ENCODE measurements at regions not wholly inside any gene's neighbourhood (a gene's known extent, or its start where the extent isn't known, plus 50 kb on each side); places are given as distances from the start of the nearest gene placed in this dataset.
"Not testable (repeated sequence)": the region's sequence is repeated elsewhere in the genome, so short reads cannot be mapped to it uniquely, and the experiment has no call there.

DNA sequence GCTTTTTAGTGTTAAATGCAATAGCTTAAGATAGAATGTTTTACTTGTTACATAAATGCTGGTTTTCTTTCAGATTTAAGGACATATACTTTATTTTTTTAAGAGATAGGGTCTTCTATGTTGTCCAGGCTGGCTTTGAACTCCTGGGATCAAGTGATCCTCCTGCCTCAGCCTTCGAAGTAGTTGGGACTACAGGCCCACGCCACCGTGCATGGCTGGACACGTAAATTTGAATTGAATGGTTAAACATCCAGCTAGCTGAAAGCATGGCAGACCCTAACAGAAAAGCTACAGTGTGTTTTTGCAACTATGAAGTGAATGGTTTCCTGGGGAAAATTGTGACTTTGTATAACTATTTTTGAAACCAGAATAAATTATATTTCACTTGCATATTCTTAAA lies 2888.6 kb downstream of the RPIA start:
- not testable (repeated sequence) for H3K4me1 ChIP-seq (ENCODE audit: control insufficient read depth in 1 of 2, insufficient read depth in 2 of 2, low read length in 2 of 2); H3K27me3 ChIP-seq (ENCODE audit: low read depth, low read length); H3K36me3 ChIP-seq (ENCODE audit: control insufficient read depth in 1 of 2, insufficient read depth in 2 of 2, low read length in 2 of 2); H3K27ac ChIP-seq (ENCODE audit: low read length); H3K9me3 ChIP-seq (ENCODE audit: control insufficient read depth in 1 of 2, low read length in 2 of 2); H3K4me3 ChIP-seq (ENCODE audit: low read depth in 1 of 2, low read length in 2 of 2)

DNA sequence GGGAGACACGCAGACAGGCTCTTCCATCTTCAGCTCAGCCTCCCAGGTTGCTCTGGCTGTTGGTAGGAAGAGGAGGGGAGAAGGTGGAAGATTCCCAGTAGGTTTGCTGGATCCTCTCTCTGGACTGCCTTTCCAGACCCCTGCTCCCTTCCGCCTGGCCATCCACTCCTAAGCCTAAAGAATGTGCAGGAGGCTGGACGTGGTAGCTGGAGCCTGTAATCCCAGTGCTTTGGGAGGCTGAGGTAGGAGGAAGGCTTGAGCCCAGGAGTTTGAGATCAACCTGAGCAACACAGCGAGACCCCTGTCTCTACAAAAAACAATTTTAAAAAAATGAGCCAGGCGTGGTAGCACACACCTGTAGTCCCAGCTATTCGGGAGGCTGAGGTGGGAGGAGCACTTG lies 2895.6 kb downstream of the RPIA start:
- not testable (repeated sequence) for H3K4me1 ChIP-seq (ENCODE audit: control insufficient read depth in 1 of 2, insufficient read depth in 2 of 2, low read length in 2 of 2); H3K36me3 ChIP-seq (ENCODE audit: control insufficient read depth in 1 of 2, insufficient read depth in 2 of 2, low read length in 2 of 2); H3K27ac ChIP-seq (ENCODE audit: low read length); H3K4me3 ChIP-seq (ENCODE audit: low read depth in 1 of 2, low read length in 2 of 2); H3K9me3 ChIP-seq (ENCODE audit: control insufficient read depth in 1 of 2, low read length in 2 of 2); H3K27me3 ChIP-seq (ENCODE audit: low read depth, low read length)

DNA sequence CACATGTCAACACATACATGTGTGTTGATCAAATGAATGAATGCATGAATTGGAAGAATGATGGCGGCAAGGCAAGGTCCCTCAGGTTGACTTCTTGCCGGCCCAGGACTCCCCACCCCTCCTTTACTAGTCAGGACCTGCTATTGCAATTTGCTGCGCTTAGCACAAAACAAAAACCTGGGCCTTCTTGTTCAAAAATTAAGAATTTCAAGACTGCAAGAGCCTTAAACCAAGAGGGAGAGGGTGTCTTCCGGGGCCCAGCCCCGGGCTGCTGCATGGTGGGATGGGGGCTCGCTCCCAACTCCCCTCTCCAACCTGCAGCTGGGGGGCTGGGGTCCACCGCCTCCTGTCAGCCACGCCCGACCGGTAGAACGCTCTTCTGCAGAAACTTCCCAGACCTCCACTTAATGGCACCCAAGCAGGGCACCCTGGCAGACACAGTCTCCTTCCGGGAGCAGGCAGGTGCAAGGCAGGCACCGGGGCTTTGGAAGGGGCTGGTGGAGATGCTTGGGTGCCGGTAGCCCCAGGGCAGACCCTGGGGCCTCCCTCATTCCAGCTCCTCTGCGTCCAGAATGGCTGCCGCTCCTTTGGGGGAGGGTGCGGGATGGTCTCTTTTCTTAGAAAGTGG lies 2896.5 kb downstream of the RPIA start:
- not testable (repeated sequence) for H3K4me1 ChIP-seq (ENCODE audit: control insufficient read depth in 1 of 2, insufficient read depth in 2 of 2, low read length in 2 of 2); H3K9me3 ChIP-seq (ENCODE audit: control insufficient read depth in 1 of 2, low read length in 2 of 2); H3K27ac ChIP-seq (ENCODE audit: low read length); H3K36me3 ChIP-seq (ENCODE audit: control insufficient read depth in 1 of 2, insufficient read depth in 2 of 2, low read length in 2 of 2); H3K27me3 ChIP-seq (ENCODE audit: low read depth, low read length); H3K4me3 ChIP-seq (ENCODE audit: low read depth in 1 of 2, low read length in 2 of 2)

DNA sequence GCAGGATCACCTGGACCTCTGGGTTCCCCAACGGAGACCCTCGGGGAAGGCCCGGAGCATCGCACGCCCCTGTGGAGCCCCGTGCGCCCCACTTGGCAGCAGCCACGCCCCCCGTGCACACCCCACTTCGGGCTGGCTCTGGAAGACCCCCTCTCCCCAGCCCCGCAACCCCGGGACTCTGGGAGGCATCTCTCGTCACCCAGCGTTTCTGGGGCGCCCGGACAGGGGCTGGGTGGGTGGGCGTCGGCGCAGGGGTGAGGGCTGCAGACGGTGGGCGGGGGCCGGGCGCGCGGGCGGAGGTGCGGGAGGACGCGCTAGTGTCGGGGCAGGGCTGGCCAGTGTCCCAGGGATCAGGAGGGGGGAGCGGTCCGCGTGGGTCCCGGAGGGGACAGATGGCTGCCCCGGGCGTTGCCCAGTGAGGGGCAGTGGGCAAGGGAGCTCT lies 2897.3 kb downstream of the RPIA start:
- not testable (repeated sequence) for H3K27me3 ChIP-seq (ENCODE audit: low read depth, low read length); H3K36me3 ChIP-seq (ENCODE audit: control insufficient read depth in 1 of 2, insufficient read depth in 2 of 2, low read length in 2 of 2); H3K4me3 ChIP-seq (ENCODE audit: low read depth in 1 of 2, low read length in 2 of 2); H3K27ac ChIP-seq (ENCODE audit: low read length); H3K9me3 ChIP-seq (ENCODE audit: control insufficient read depth in 1 of 2, low read length in 2 of 2); H3K4me1 ChIP-seq (ENCODE audit: control insufficient read depth in 1 of 2, insufficient read depth in 2 of 2, low read length in 2 of 2)

DNA sequence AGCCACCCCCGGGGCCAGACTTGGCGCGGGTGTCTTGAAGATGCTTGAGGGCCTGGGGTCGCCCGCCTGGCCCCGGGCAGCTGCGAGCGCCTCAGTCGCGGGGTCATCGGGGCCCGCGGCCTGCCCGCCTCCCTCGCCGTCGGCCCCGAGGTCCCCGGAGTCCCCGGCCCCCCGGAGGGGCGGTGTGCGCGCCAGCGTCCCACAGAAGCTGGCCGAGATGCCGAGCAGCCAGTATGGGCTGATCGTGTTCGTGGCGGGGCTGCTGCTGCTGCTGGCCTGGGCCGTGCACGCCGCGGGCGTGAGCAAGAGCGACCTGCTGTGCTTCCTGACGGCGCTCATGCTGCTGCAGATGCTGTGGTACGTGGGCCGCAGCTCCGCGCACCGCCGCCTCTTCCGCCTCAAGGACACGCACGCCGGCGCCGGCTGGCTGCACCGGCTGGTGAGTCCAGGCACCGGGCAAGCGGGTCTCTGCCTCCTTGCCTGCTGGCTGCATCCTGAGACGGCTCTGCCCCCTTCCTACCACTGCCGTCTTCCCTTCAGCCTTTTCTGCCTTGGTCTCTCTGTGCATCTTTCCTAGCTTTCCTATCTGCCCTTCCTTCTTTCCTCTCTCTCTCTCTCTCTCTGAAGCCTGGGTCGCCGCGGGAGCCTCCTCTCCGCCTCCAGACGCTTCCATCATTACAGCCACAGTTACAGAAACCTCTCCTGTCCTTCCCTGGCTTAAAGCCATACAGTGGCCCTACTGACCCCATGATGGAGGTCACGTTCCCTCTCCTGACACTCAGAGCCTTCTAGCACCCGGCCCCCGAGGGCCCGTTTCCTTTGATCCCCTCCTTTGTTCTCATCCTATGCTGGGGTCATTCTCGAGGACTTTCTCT lies 2898.2 kb downstream of the RPIA start:
- H3K4me3 ChIP-seq (ENCODE audit: low read depth in 1 of 2, low read length in 2 of 2); H3K27me3 ChIP-seq (ENCODE audit: low read depth, low read length); H3K27ac ChIP-seq (ENCODE audit: low read length); H3K36me3 ChIP-seq (ENCODE audit: control insufficient read depth in 1 of 2, insufficient read depth in 2 of 2, low read length in 2 of 2); H3K4me1 ChIP-seq (ENCODE audit: control insufficient read depth in 1 of 2, insufficient read depth in 2 of 2, low read length in 2 of 2); H3K9me3 ChIP-seq (ENCODE audit: control insufficient read depth in 1 of 2, low read length in 2 of 2): not testable (repeated sequence)

DNA sequence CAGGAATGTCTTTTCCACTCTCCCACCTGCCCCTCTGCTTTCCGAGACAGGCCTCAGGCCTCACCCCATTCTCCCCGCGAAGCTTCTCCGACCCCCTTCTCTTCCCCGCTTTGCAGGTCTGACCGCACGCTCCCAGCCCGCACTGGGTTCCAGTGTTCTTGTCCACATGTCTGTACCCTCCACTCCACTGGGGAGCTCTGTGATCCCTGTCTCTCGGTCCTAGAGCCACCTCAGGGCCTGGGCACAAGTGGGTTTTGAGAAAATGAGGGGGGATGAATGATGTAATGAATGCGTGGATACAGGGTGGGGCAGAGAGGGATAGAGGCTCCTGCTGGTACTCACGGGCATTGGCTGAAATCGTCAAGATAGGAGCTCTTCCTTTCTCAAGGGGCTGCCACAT lies 2898.9 kb downstream of the RPIA start:
- not testable (repeated sequence) for H3K4me3 ChIP-seq (ENCODE audit: low read depth in 1 of 2, low read length in 2 of 2); H3K27me3 ChIP-seq (ENCODE audit: low read depth, low read length); H3K36me3 ChIP-seq (ENCODE audit: control insufficient read depth in 1 of 2, insufficient read depth in 2 of 2, low read length in 2 of 2); H3K9me3 ChIP-seq (ENCODE audit: control insufficient read depth in 1 of 2, low read length in 2 of 2); H3K27ac ChIP-seq (ENCODE audit: low read length); H3K4me1 ChIP-seq (ENCODE audit: control insufficient read depth in 1 of 2, insufficient read depth in 2 of 2, low read length in 2 of 2)

DNA sequence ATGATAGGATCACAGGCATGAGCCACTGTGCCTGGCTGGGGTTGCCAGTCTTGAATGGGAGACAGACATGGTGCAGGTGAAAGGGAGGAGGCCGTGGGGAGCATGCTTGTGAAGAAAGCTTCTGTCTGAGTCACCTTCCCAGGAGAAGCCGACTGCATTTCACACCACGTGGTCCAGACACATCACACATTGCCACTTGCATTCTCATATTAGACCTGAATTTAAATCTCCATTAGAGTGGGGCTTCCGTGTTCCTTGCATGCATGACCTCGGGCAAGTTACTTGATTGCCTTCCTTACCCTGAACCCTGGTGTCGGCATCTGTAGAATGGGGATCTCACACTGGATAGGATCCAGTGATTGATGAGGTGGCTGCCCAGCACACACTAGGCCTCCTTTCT lies 2899.6 kb downstream of the RPIA start:
- H3K9me3 ChIP-seq (ENCODE audit: control insufficient read depth in 1 of 2, low read length in 2 of 2); H3K27me3 ChIP-seq (ENCODE audit: low read depth, low read length); H3K36me3 ChIP-seq (ENCODE audit: control insufficient read depth in 1 of 2, insufficient read depth in 2 of 2, low read length in 2 of 2); H3K4me1 ChIP-seq (ENCODE audit: control insufficient read depth in 1 of 2, insufficient read depth in 2 of 2, low read length in 2 of 2); H3K4me3 ChIP-seq (ENCODE audit: low read depth in 1 of 2, low read length in 2 of 2); H3K27ac ChIP-seq (ENCODE audit: low read length): not testable (repeated sequence)

DNA sequence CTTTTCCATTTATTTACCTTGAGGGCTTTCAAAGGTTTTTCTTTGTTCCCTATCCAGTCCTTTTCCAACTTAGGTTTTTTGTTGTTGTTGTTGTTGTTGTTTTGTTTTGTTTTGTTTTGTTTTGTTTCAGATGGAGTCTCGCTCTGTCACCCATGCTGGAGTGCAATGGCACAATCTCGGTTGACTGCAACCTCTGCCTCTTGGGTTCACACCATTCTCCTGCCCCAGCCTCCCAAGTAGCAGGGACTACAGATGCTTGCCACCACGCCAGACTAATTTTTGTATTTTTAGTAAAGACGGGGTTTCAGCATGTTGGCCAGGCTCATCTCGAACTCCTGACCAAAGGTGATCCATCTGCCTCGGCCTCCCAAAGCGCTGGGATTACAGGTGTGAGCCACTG lies 2906.0 kb downstream of the RPIA start:
- not testable (repeated sequence) for H3K27ac ChIP-seq (ENCODE audit: low read length); H3K36me3 ChIP-seq (ENCODE audit: control insufficient read depth in 1 of 2, insufficient read depth in 2 of 2, low read length in 2 of 2); H3K9me3 ChIP-seq (ENCODE audit: control insufficient read depth in 1 of 2, low read length in 2 of 2); H3K4me3 ChIP-seq (ENCODE audit: low read depth in 1 of 2, low read length in 2 of 2); H3K27me3 ChIP-seq (ENCODE audit: low read depth, low read length); H3K4me1 ChIP-seq (ENCODE audit: control insufficient read depth in 1 of 2, insufficient read depth in 2 of 2, low read length in 2 of 2)

DNA sequence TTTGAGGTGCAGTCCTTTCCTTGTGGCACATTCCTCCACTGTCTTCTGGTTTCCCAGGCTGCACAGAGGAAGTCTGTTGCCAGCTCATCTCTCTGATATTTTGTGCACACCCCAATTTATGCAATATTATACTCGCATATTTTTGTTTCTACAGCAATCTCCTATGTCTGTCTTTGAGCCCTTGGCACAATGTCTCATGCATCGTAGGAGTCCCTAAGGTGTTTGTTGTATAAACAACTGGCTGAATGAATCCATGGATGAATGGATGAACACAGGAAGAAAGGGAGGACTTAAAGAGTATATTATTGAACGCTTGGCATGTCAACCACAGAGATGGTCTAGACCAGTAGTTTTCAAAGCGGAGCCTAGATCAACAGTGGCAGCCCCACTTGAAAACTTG lies 2907.0 kb downstream of the RPIA start:
- not testable (repeated sequence) for H3K4me3 ChIP-seq (ENCODE audit: low read depth in 1 of 2, low read length in 2 of 2); H3K36me3 ChIP-seq (ENCODE audit: control insufficient read depth in 1 of 2, insufficient read depth in 2 of 2, low read length in 2 of 2); H3K9me3 ChIP-seq (ENCODE audit: control insufficient read depth in 1 of 2, low read length in 2 of 2); H3K27ac ChIP-seq (ENCODE audit: low read length); H3K4me1 ChIP-seq (ENCODE audit: control insufficient read depth in 1 of 2, insufficient read depth in 2 of 2, low read length in 2 of 2); H3K27me3 ChIP-seq (ENCODE audit: low read depth, low read length)

DNA sequence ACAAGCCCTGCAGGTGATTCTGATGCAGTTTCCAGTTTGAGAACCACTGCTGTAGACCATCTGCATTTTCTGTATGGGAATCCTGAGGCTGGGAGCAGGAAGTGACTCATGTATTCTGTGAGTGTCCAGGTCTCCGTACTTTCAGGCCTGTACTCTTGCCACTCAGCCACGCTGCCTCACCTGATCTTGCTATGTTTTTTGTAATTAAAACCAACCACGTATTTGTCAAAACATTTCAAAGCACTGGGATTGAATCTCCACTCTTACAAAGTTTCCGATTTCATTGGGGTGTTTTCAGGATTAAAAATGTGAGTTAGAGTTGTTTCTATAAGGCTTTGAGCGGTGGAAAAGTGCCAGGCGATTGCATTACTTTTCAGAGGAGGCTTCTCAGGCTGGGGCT lies 2907.5 kb downstream of the RPIA start:
- not testable (repeated sequence) for H3K27me3 ChIP-seq (ENCODE audit: low read depth, low read length); H3K27ac ChIP-seq (ENCODE audit: low read length); H3K9me3 ChIP-seq (ENCODE audit: control insufficient read depth in 1 of 2, low read length in 2 of 2); H3K4me1 ChIP-seq (ENCODE audit: control insufficient read depth in 1 of 2, insufficient read depth in 2 of 2, low read length in 2 of 2); H3K36me3 ChIP-seq (ENCODE audit: control insufficient read depth in 1 of 2, insufficient read depth in 2 of 2, low read length in 2 of 2); H3K4me3 ChIP-seq (ENCODE audit: low read depth in 1 of 2, low read length in 2 of 2)

DNA sequence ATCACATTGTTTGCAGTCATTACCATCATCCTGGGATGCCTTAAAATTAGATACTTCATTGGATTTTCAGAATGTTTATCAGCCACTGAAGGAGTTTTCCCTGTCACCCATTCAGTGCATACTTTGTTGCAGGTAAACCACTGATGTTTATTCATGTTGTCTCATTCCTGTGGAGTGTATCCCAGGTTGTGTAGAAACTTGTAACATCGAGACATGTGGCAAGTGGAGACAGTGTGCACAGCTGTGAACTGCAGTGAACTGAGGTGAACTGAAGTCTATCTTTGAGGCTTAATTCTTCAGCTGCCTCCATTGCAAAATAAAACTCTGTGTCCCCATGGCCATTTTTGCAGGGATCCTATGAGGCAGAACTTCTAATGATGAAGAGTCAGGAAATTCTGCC lies 2911.4 kb downstream of the RPIA start:
- not testable (repeated sequence) for H3K36me3 ChIP-seq (ENCODE audit: control insufficient read depth in 1 of 2, insufficient read depth in 2 of 2, low read length in 2 of 2); H3K4me1 ChIP-seq (ENCODE audit: control insufficient read depth in 1 of 2, insufficient read depth in 2 of 2, low read length in 2 of 2); H3K9me3 ChIP-seq (ENCODE audit: control insufficient read depth in 1 of 2, low read length in 2 of 2); H3K27me3 ChIP-seq (ENCODE audit: low read depth, low read length); H3K27ac ChIP-seq (ENCODE audit: low read length); H3K4me3 ChIP-seq (ENCODE audit: low read depth in 1 of 2, low read length in 2 of 2)

DNA sequence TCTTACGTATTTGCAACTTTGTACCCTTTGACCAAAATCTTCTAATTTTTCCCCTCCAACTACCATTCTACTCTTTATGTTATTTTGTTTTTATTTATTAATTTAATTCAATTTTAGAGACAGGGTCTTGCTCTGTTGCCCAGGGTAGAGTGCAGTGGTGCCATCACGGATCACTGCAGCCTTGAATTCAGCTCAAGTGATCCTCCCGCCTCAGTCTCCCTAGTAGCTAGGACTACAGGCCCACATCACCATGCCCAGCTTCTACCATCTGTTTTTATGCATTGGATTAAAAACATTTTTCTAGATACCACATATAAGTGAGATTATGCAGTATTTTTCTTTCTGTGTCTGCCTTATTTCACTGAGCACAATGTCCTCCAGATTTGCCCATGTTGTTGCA lies 2912.5 kb downstream of the RPIA start:
- H3K27ac ChIP-seq (ENCODE audit: low read length); H3K4me1 ChIP-seq (ENCODE audit: control insufficient read depth in 1 of 2, insufficient read depth in 2 of 2, low read length in 2 of 2); H3K9me3 ChIP-seq (ENCODE audit: control insufficient read depth in 1 of 2, low read length in 2 of 2); H3K27me3 ChIP-seq (ENCODE audit: low read depth, low read length); H3K4me3 ChIP-seq (ENCODE audit: low read depth in 1 of 2, low read length in 2 of 2); H3K36me3 ChIP-seq (ENCODE audit: control insufficient read depth in 1 of 2, insufficient read depth in 2 of 2, low read length in 2 of 2): not testable (repeated sequence)
